NCI-H2196 (cell line): ENCODE measurements at regions not wholly inside any gene's neighbourhood (a gene's known extent, or its start where the extent isn't known, plus 50 kb on each side); places are given as distances from the start of the nearest gene placed in this dataset.

Experiments
- DNase-seq: peaks from one replicate; lab custom pipeline; 2025; ENCODE audit not compliant: unreplicated experiment; lab: John Stamatoyannopoulos, UW

- DNase-seq, result no peak
Measured at GRCh38 chr16:51924744-51925143, 622.2 kb downstream of the TOX3 start.

- no peak for DNase-seq
Measured at GRCh38 chr16:51922476-51922875, 624.5 kb downstream of the TOX3 start.

GRCh38 chr16:51919736-51920135 is 627.2 kb downstream of the TOX3 start:
- DNase-seq, result no peak

GRCh38 chr16:51916814-51917213 is 630.1 kb downstream of the TOX3 start:
- DNase-seq, result no peak

GRCh38 chr16:51916231-51916630 is 630.7 kb downstream of the TOX3 start:
- no peak for DNase-seq

- DNase-seq, result no peak
Measured at GRCh38 chr16:51907680-51908079, 639.3 kb downstream of the TOX3 start.

- DNase-seq, result no peak
Measured at GRCh38 chr16:51900221-51900780, 646.6 kb downstream of the TOX3 start.

GRCh38 chr16:51898872-51899271 is 648.1 kb downstream of the TOX3 start:
- no peak for DNase-seq

GRCh38 chr16:51896013-51896412 is 650.9 kb downstream of the TOX3 start:
- DNase-seq, result no peak

- no peak for DNase-seq
Measured at GRCh38 chr16:51892293-51893007, 654.5 kb downstream of the TOX3 start.

GRCh38 chr16:51888534-51888933 is 658.4 kb downstream of the TOX3 start:
- DNase-seq, result no peak

GRCh38 chr16:51888016-51888415 is 658.9 kb downstream of the TOX3 start:
- DNase-seq, result no peak

GRCh38 chr16:51886456-51886855 is 660.5 kb downstream of the TOX3 start:
- DNase-seq, result no peak

GRCh38 chr16:51884773-51885172 is 662.2 kb downstream of the TOX3 start:
- no peak for DNase-seq

GRCh38 chr16:51881731-51882130 is 665.2 kb downstream of the TOX3 start:
- no peak for DNase-seq

- no peak for DNase-seq
Measured at GRCh38 chr16:51880776-51881175, 666.2 kb downstream of the TOX3 start.

GRCh38 chr16:51877686-51878085 is 669.3 kb downstream of the TOX3 start:
- no peak for DNase-seq

GRCh38 chr16:51876934-51877333 is 670.0 kb downstream of the TOX3 start:
- no peak for DNase-seq

- no peak for DNase-seq
Measured at GRCh38 chr16:51876601-51876875, 670.4 kb downstream of the TOX3 start.

GRCh38 chr16:51875834-51876600 is 670.9 kb downstream of the TOX3 start:
- DNase-seq, result no peak

- no peak for DNase-seq
Measured at GRCh38 chr16:51872524-51872923, 674.4 kb downstream of the TOX3 start.

- DNase-seq, result no peak
Measured at GRCh38 chr16:51870296-51870854, 676.6 kb downstream of the TOX3 start.
